GM18861 (cell line): ENCODE measurements at regions not wholly inside any gene's neighbourhood (a gene's known extent, or its start where the extent isn't known, plus 50 kb on each side); places are given as distances from the start of the nearest gene placed in this dataset.

Experiments
- ATAC-seq: cut with Tn5 transposase; IDR thresholded peaks from one replicate; pipeline ENCODE4 v1.9.1; 2021; ENCODE audit not compliant: unreplicated experiment

GRCh38 chr14:51145246-51145645 lies 50.3 kb upstream of the TRIM9 start:
- ATAC-seq: no peak

- ATAC-seq: no peak
Observed at GRCh38 chr14:51147183-51147582, 52.3 kb upstream of the TRIM9 start.

GRCh38 chr14:51155326-51155725 lies 60.4 kb upstream of the TRIM9 start:
- ATAC-seq: no peak

GRCh38 chr14:51157012-51157411 lies 62.1 kb upstream of the TRIM9 start:
- peak; percentile 66 for ATAC-seq

- ATAC-seq: no peak
Observed at GRCh38 chr14:51160871-51161270, 66.0 kb upstream of the TRIM9 start.

- ATAC-seq: no peak
Observed at GRCh38 chr14:51165415-51165814, 70.5 kb upstream of the TRIM9 start.

- no peak for ATAC-seq
Observed at GRCh38 chr14:51167587-51168214, 72.3 kb upstream of the TMX1 start.

GRCh38 chr14:51168215-51168613 lies 71.8 kb upstream of the TMX1 start:
- no peak for ATAC-seq

- ATAC-seq: no peak
Observed at GRCh38 chr14:51173863-51174262, 66.2 kb upstream of the TMX1 start.

GRCh38 chr14:51176839-51177238 lies 63.2 kb upstream of the TMX1 start:
- no peak for ATAC-seq

- ATAC-seq: peak; percentile 75
Observed at GRCh38 chr14:51180577-51180976, 59.5 kb upstream of the TMX1 start.

GRCh38 chr14:51182131-51182565 lies 57.9 kb upstream of the TMX1 start:
- ATAC-seq: no peak

GRCh38 chr14:51185180-51185579 lies 54.9 kb upstream of the TMX1 start:
- ATAC-seq: no peak

- peak; percentile 47 for ATAC-seq
Observed at GRCh38 chr14:51185754-51186153, 54.3 kb upstream of the TMX1 start.

- ATAC-seq: no peak
Observed at GRCh38 chr14:51188566-51189185, 51.4 kb upstream of the TMX1 start.

- ATAC-seq: no peak
Observed at GRCh38 chr14:51189600-51190376, 50.3 kb upstream of the TMX1 start.
